Endothelial cell (in vitro differentiated cells): ENCODE measurements at regions not wholly inside any gene's neighbourhood (a gene's known extent, or its start where the extent isn't known, plus 50 kb on each side); places are given as distances from the start of the nearest gene placed in this dataset.

Source experiments
- DNase-seq: peaks from one replicate; pipeline ENCODE4 v3.0.0; 2021; ENCODE audit warnings: low spot score
- H3K27ac Mint-ChIP-seq: one replicate; pipeline ENCODE4 v1.8.0; 2021; ENCODE audit warnings: mixed read lengths, inconsistent platforms; ENCODE audit not compliant: unreplicated experiment
- H3K27me3 Mint-ChIP-seq: one replicate; pipeline ENCODE4 v1.8.0; 2021; ENCODE audit warnings: mild to moderate bottlenecking, moderate library complexity, mixed read lengths, inconsistent platforms; ENCODE audit not compliant: unreplicated experiment
- H3K36me3 Mint-ChIP-seq: one replicate; pipeline ENCODE4 v1.8.0; 2021; ENCODE audit warnings: mild to moderate bottlenecking, low read depth, mixed read lengths, inconsistent platforms; ENCODE audit not compliant: unreplicated experiment
- H3K4me1 Mint-ChIP-seq: one replicate; pipeline ENCODE4 v1.8.0; 2021; ENCODE audit warnings: mild to moderate bottlenecking, mixed read lengths, inconsistent platforms; ENCODE audit not compliant: unreplicated experiment
- H3K4me3 Mint-ChIP-seq: one replicate; pipeline ENCODE4 v1.8.0; 2021; ENCODE audit warnings: mild to moderate bottlenecking, mixed read lengths, inconsistent platforms; ENCODE audit not compliant: unreplicated experiment
- H3K9me3 Mint-ChIP-seq: one replicate; pipeline ENCODE4 v1.8.0; 2021; ENCODE audit warnings: mixed read lengths, inconsistent platforms; ENCODE audit not compliant: unreplicated experiment
- CTCF ChIP-seq: fragments of 200-600 bp; sonication (generic); IDR thresholded peaks from one replicate; pipeline ENCODE4 v1.5.0; 2021; ENCODE audit warnings: antibody characterized with exemption; ENCODE audit not compliant: unreplicated experiment

- Mint-ChIP-seq H3K27me3 (peaks cover 1% of the 10 kb centered on the region), H3K4me1 (no peaks in the 10 kb centered on the region), H3K4me3 (no peak overlapping the region), H3K27ac (no peak overlapping the region), H3K36me3 (no peaks in the 10 kb centered on the region), H3K9me3 (no peaks in the 10 kb centered on the region)
- TF ChIP-seq CTCF = no peak
- no peak for DNase-seq
Observed at GRCh38 chr16:48817032-48817431, 207.1 kb upstream of the N4BP1 start.

- no peaks in the 10 kb centered on the region for H3K36me3 Mint-ChIP-seq
- no peak overlapping the region for H3K27ac Mint-ChIP-seq
- DNase-seq = no peak
- peaks cover 2% of the 10 kb centered on the region for H3K27me3 Mint-ChIP-seq
- no peaks in the 10 kb centered on the region for H3K9me3 Mint-ChIP-seq
- peaks cover 4% of the 10 kb centered on the region for H3K4me1 Mint-ChIP-seq
- TF ChIP-seq CTCF = no peak
- no peak overlapping the region for H3K4me3 Mint-ChIP-seq
Observed at GRCh38 chr16:48816393-48816792, 206.4 kb upstream of the N4BP1 start.

- DNase-seq = no peak
- no peak for TF ChIP-seq CTCF
- Mint-ChIP-seq H3K27me3 (peaks cover 3% of the 10 kb centered on the region), H3K4me1 (peaks cover 5% of the 10 kb centered on the region), H3K4me3 (no peak overlapping the region), H3K27ac (no peak overlapping the region), H3K36me3 (no peaks in the 10 kb centered on the region), H3K9me3 (no peaks in the 10 kb centered on the region)
Observed at GRCh38 chr16:48814994-48815393, 205.0 kb upstream of the N4BP1 start.

- Mint-ChIP-seq H3K27me3 (peaks cover 3% of the 10 kb centered on the region), H3K36me3 (no peaks in the 10 kb centered on the region), H3K4me1 (peaks cover 5% of the 10 kb centered on the region), H3K27ac (no peak overlapping the region), H3K4me3 (no peak overlapping the region), H3K9me3 (no peaks in the 10 kb centered on the region)
- TF ChIP-seq CTCF = no peak
- no peak for DNase-seq
Observed at GRCh38 chr16:48813485-48813884, 203.5 kb upstream of the N4BP1 start.

- peaks cover 3% of the 10 kb centered on the region for H3K27me3 Mint-ChIP-seq
Observed at GRCh38 chr16:48812856-48813255, 202.9 kb upstream of the N4BP1 start.

More at GRCh38 chr16:48812856-48813255, 202.9 kb upstream of the N4BP1 start:
- no peak for TF ChIP-seq CTCF
- Mint-ChIP-seq H3K36me3 (no peaks in the 10 kb centered on the region), H3K4me3 (no peak overlapping the region), H3K9me3 (no peaks in the 10 kb centered on the region), H3K27ac (no peak overlapping the region), H3K4me1 (peaks cover 5% of the 10 kb centered on the region)
- DNase-seq = no peak
